ENCODE measurements at regions not wholly inside any gene's neighbourhood (a gene's known extent, or its start where the extent isn't known, plus 50 kb on each side); places are given as distances from the start of the nearest gene placed in this dataset.

DNA sequence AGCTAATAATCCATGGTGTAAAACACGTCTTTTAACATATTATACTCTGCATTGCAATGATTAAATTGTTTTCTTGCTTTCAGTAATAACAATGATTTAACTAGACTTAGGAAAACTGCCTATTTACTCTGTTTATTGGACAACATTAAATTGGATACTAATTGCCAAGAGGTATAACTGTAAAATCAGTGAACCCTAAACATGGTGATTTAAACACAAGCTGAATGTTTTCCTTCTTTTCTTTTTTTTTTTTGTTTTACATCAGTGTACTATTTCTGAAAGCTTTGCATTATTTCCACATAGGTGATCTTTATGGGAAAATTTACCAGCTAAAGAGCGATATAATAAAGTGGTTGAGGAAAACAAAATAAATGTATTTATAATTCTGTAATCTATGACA lies 276.7 kb downstream of the PCDH7 start:
- ChIA-PET POLR2A (no interaction called here), CTCF (no interaction called here)
- in situ Hi-C loops (cut with HindIII; ENCODE audit: low pct_unique_long_range_greater_than_20kb, low sequenced_read_pairs) (no loop called here), intact Hi-C loops (cut with micrococcal nuclease; ENCODE audit: unreplicated experiment) (no loop called here)
- Histone ChIP-seq H3K9me3 (ENCODE audit: control insufficient read depth, insufficient read depth, low read depth, low read length) (no peaks in the 10 kb centered on the region), H3K4me1 (ENCODE audit: control insufficient read depth, insufficient read depth, low read length) (no peaks in the 10 kb centered on the region), H3K27me3 (ENCODE audit: control insufficient read depth, insufficient read depth, low read length) (no peaks in the 10 kb centered on the region), H3K36me3 (ENCODE audit: control insufficient read depth, insufficient read depth, low read length) (no peaks in the 10 kb centered on the region), H3K4me3 (ENCODE audit: low read depth in 2 of 2, low read length in 2 of 2) (no peak overlapping the region), H3K27ac (ENCODE audit: low read length) (no peak overlapping the region)
- no TSS peak for BruUV-seq (replicated peaks)
- TF ChIP-seq POLR2AphosphoS5 (IDR thresholded peaks at IDR 0.05; ENCODE audit: low read depth, low read length) = no peak
- no peak for DNase-seq (ENCODE audit: low read depth, low spot score)
- no peak for ATAC-seq

DNA sequence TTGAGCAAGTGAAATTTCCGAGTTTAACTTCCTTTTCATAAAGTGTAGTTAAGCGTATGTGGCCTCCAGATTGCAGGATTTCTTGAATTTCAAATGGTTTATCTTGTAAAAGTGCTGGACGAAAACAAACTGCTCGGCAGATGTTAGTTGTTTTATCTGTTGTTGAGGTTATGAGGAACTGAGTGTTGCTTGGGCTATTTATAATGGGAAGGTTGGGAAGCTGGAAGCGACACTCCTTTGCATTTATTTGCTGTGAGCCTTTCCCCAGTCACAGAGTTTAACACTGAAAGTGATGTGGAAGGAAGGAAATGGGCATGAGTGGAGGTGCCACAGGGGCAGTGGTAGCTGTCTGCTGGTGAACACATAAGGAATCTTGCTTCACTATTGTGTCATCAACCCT lies 284.9 kb downstream of the PCDH7 start:
- H3K9me3 ChIP-seq (ENCODE audit: control insufficient read depth, insufficient read depth, low read depth, low read length) = no peaks in the 10 kb centered on the region
- no peaks in the 10 kb centered on the region for H3K4me1 ChIP-seq (ENCODE audit: control insufficient read depth, insufficient read depth, low read length)
- ATAC-seq (no peak), DNase-seq (ENCODE audit: low read depth, low spot score) (no peak)
- BruUV-seq (replicated peaks) = no TSS peak
- no peak overlapping the region for H3K27ac ChIP-seq (ENCODE audit: low read length)
- intact Hi-C loops (cut with micrococcal nuclease; ENCODE audit: unreplicated experiment) (no loop called here), in situ Hi-C loops (cut with HindIII; ENCODE audit: low pct_unique_long_range_greater_than_20kb, low sequenced_read_pairs) (no loop called here)
- ChIA-PET CTCF (no interaction called here), POLR2A (no interaction called here)
- TF ChIP-seq, protein P1, sequence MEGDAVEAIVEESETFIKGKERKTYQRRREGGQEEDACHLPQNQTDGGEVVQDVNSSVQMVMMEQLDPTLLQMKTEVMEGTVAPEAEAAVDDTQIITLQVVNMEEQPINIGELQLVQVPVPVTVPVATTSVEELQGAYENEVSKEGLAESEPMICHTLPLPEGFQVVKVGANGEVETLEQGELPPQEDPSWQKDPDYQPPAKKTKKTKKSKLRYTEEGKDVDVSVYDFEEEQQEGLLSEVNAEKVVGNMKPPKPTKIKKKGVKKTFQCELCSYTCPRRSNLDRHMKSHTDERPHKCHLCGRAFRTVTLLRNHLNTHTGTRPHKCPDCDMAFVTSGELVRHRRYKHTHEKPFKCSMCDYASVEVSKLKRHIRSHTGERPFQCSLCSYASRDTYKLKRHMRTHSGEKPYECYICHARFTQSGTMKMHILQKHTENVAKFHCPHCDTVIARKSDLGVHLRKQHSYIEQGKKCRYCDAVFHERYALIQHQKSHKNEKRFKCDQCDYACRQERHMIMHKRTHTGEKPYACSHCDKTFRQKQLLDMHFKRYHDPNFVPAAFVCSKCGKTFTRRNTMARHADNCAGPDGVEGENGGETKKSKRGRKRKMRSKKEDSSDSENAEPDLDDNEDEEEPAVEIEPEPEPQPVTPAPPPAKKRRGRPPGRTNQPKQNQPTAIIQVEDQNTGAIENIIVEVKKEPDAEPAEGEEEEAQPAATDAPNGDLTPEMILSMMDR (IDR thresholded peaks at IDR 0.05) = no peak
- no peak overlapping the region for H3K4me3 ChIP-seq (ENCODE audit: low read depth in 2 of 2, low read length in 2 of 2)
- H3K27me3 ChIP-seq (ENCODE audit: control insufficient read depth, insufficient read depth, low read length) = no peaks in the 10 kb centered on the region
- H3K36me3 ChIP-seq (ENCODE audit: control insufficient read depth, insufficient read depth, low read length) = no peaks in the 10 kb centered on the region

DNA sequence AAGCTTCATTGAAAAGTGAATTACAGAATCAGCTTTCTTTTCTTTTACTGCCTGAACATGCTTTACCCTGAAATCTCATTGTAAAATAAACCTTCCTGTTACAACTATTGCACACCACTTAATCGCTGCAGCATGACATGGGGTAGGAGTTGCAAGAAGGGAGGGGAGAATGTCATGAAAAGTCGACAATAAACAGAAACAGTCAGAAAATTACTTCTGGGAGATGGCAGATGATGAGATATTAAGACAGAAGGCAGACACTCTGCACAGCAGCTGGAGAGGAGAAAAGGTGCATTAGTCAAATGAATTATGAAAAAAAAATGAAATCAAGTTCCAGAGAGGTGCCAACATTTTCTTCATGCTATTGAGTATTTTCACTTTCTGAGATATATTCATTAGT lies 287.7 kb downstream of the PCDH7 start:
- no peak for TF ChIP-seq SIN3A (IDR thresholded peaks at IDR 0.05; ENCODE audit: borderline replicate concordance, insufficient read depth, low read depth, low read length)
- TF ChIP-seq POLR2AphosphoS5 (IDR thresholded peaks at IDR 0.05; ENCODE audit: low read depth, low read length) = no peak
- TF ChIP-seq, protein P2, sequence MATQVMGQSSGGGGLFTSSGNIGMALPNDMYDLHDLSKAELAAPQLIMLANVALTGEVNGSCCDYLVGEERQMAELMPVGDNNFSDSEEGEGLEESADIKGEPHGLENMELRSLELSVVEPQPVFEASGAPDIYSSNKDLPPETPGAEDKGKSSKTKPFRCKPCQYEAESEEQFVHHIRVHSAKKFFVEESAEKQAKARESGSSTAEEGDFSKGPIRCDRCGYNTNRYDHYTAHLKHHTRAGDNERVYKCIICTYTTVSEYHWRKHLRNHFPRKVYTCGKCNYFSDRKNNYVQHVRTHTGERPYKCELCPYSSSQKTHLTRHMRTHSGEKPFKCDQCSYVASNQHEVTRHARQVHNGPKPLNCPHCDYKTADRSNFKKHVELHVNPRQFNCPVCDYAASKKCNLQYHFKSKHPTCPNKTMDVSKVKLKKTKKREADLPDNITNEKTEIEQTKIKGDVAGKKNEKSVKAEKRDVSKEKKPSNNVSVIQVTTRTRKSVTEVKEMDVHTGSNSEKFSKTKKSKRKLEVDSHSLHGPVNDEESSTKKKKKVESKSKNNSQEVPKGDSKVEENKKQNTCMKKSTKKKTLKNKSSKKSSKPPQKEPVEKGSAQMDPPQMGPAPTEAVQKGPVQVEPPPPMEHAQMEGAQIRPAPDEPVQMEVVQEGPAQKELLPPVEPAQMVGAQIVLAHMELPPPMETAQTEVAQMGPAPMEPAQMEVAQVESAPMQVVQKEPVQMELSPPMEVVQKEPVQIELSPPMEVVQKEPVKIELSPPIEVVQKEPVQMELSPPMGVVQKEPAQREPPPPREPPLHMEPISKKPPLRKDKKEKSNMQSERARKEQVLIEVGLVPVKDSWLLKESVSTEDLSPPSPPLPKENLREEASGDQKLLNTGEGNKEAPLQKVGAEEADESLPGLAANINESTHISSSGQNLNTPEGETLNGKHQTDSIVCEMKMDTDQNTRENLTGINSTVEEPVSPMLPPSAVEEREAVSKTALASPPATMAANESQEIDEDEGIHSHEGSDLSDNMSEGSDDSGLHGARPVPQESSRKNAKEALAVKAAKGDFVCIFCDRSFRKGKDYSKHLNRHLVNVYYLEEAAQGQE (IDR thresholded peaks at IDR 0.05; ENCODE audit: insufficient read depth in 1 of 2, low read depth in 2 of 2, low read length in 1 of 2) = no peak
- TF ChIP-seq, protein P1 (IDR thresholded peaks at IDR 0.05) = no peak
- TF ChIP-seq TCF7L2 (IDR thresholded peaks at IDR 0.05; ENCODE audit: low read depth, low read length) = no peak
- ATAC-seq (no peak), DNase-seq (ENCODE audit: low read depth, low spot score) (no peak)
- Histone ChIP-seq H3K36me3 (ENCODE audit: control insufficient read depth, insufficient read depth, low read length) (no peaks in the 10 kb centered on the region), H3K4me1 (ENCODE audit: control insufficient read depth, insufficient read depth, low read length) (no peaks in the 10 kb centered on the region), H3K4me3 (ENCODE audit: low read depth in 2 of 2, low read length in 2 of 2) (no peak overlapping the region), H3K27me3 (ENCODE audit: control insufficient read depth, insufficient read depth, low read length) (no peaks in the 10 kb centered on the region), H3K27ac (ENCODE audit: low read length) (no peak overlapping the region), H3K9me3 (ENCODE audit: control insufficient read depth, insufficient read depth, low read depth, low read length) (no peaks in the 10 kb centered on the region)
- POLR2A ChIA-PET = no interaction called here
- no TSS peak for BruUV-seq (replicated peaks)
- in situ Hi-C loops (cut with HindIII; ENCODE audit: low pct_unique_long_range_greater_than_20kb, low sequenced_read_pairs) (no loop called here), intact Hi-C loops (cut with micrococcal nuclease; ENCODE audit: unreplicated experiment) (no loop called here)
- CTCF ChIA-PET = no interaction called here

Measured in Panc1 (cell line).